HEK293 (cell line): ENCODE measurements at regions not wholly inside any gene's neighbourhood (a gene's known extent, or its start where the extent isn't known, plus 50 kb on each side); places are given as distances from the start of the nearest gene placed in this dataset.

Experiments used
- ATF2 ChIP-seq: fragments of 450-650 bp; formaldehyde crosslinking; IDR thresholded peaks from 2 replicates; pipeline ENCODE4 v1.5.1; 2016; ENCODE audit warnings: missing biosample characterization, missing genetic modification characterization, low read depth
- PATZ1 ChIP-seq: fragments of 450-650 bp; formaldehyde crosslinking; IDR thresholded peaks from 2 replicates; pipeline ENCODE4 v1.5.1; 2016; ENCODE audit warnings: missing biosample characterization, missing genetic modification characterization
- ZNF423 ChIP-seq: fragments of 450-650 bp; formaldehyde crosslinking; IDR thresholded peaks from 2 replicates; pipeline ENCODE4 v1.5.1; 2016; ENCODE audit warnings: missing biosample characterization, missing genetic modification characterization

DNA sequence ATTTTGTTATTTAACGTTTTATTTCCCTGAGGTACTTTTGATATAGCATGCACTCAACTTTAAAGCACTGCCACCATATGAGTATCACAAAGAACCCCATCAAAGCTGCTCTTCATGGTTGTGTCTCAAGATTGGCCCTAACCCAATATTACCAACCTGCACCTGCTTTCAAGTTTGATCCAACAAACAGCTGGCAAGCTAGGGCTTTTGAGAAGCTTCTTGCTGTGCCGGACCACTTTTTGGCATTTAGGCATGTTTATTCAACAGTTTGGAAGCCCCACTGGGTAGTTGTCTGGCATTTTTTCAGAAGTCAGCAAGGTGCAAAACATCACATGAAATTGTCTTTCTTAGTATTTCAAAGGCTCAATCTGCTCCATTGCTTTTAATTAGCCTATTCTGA, 137.2 kb upstream of the PLEKHA5 start:
- TF ChIP-seq ATF2 (tag by site-specific recombination) (no peak), PATZ1 (no peak), ZNF423 (tag by site-specific recombination) (no peak)
